ENCODE measurements at regions not wholly inside any gene's neighbourhood (a gene's known extent, or its start where the extent isn't known, plus 50 kb on each side); places are given as distances from the start of the nearest gene placed in this dataset.

DNA sequence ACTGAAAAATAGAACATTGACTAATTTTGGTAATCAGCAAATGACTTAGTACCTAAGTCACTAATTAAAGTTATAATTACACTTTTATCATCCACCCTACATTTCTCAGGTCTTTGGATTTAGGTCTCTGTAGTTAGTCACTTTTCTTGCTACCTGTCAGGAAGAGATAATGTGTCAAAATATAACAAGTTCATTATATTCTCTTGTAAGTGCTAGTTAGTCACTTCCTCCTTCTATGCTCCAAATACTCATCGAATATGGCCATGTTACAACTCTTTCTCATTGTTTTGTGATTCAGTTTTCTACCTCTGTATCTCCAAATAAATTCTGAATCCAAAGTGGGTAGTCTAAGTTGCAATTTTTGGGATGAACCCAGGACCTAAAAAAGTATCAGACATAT lies 163.5 kb upstream of the KIF2B start:
- intact Hi-C loops (cut with micrococcal nuclease), result no loop called here

More for the DNA sequence above, 163.5 kb upstream of the KIF2B start:
- DNase-seq (no peak), ATAC-seq (ENCODE audit: low read depth) (no peak)
- no peak overlapping the region for H4K91ac ChIP-seq (ENCODE audit: insufficient read depth, low read depth, low read length)
- no peak overlapping the region for H2BK5ac ChIP-seq (ENCODE audit: low read depth, low read length, poor library complexity, severe bottlenecking)
- no peak overlapping the region for H3K14ac ChIP-seq (replicated peaks; ENCODE audit: low read depth, low read length)
- no peak overlapping the region for H2AK9ac ChIP-seq (replicated peaks; ENCODE audit: low read depth, low read length, poor library complexity)
- no peaks in the 10 kb centered on the region for H3K79me1 ChIP-seq (ENCODE audit: low read depth in 1 of 2, low read length in 2 of 2)
- H3K18ac ChIP-seq (ENCODE audit: low read depth, low read length), result no peak overlapping the region
- no peak for TF ChIP-seq NFE2L2 (IDR thresholded peaks at IDR 0.05; ENCODE audit: low read depth, low read length)
- no peak for TF ChIP-seq CHD1 (IDR thresholded peaks at IDR 0.05; ENCODE audit: low read depth, low read length)
- no peak for TF ChIP-seq CEBPB (IDR thresholded peaks at IDR 0.05; ENCODE audit: low read depth, low read length)
- TF ChIP-seq MXI1 (IDR thresholded peaks at IDR 0.05; ENCODE audit: borderline replicate concordance, low read depth, low read length), result no peak
- no peak for TF ChIP-seq POLR2A (IDR thresholded peaks at IDR 0.05; ENCODE audit: low read depth, low read length)
- TF ChIP-seq, protein P1, sequence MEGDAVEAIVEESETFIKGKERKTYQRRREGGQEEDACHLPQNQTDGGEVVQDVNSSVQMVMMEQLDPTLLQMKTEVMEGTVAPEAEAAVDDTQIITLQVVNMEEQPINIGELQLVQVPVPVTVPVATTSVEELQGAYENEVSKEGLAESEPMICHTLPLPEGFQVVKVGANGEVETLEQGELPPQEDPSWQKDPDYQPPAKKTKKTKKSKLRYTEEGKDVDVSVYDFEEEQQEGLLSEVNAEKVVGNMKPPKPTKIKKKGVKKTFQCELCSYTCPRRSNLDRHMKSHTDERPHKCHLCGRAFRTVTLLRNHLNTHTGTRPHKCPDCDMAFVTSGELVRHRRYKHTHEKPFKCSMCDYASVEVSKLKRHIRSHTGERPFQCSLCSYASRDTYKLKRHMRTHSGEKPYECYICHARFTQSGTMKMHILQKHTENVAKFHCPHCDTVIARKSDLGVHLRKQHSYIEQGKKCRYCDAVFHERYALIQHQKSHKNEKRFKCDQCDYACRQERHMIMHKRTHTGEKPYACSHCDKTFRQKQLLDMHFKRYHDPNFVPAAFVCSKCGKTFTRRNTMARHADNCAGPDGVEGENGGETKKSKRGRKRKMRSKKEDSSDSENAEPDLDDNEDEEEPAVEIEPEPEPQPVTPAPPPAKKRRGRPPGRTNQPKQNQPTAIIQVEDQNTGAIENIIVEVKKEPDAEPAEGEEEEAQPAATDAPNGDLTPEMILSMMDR (conservative IDR thresholded peaks at IDR 0.05; ENCODE audit: low read depth, low read length), result no peak
- no peak for TF ChIP-seq RFX5 (IDR thresholded peaks at IDR 0.05; ENCODE audit: low read depth, low read length)
- TF ChIP-seq BHLHE40 (IDR thresholded peaks at IDR 0.05; ENCODE audit: low read depth, low read length), result no peak
- TF ChIP-seq FOS (IDR thresholded peaks at IDR 0.05; ENCODE audit: low read depth, low read length), result no peak
- TF ChIP-seq, protein P2, sequence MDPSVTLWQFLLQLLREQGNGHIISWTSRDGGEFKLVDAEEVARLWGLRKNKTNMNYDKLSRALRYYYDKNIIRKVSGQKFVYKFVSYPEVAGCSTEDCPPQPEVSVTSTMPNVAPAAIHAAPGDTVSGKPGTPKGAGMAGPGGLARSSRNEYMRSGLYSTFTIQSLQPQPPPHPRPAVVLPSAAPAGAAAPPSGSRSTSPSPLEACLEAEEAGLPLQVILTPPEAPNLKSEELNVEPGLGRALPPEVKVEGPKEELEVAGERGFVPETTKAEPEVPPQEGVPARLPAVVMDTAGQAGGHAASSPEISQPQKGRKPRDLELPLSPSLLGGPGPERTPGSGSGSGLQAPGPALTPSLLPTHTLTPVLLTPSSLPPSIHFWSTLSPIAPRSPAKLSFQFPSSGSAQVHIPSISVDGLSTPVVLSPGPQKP (IDR thresholded peaks at IDR 0.05; ENCODE audit: borderline replicate concordance, low read depth, low read length), result no peak
- TF ChIP-seq RAD21 (IDR thresholded peaks at IDR 0.05; ENCODE audit: low read length), result no peak
- TF ChIP-seq, protein P3, sequence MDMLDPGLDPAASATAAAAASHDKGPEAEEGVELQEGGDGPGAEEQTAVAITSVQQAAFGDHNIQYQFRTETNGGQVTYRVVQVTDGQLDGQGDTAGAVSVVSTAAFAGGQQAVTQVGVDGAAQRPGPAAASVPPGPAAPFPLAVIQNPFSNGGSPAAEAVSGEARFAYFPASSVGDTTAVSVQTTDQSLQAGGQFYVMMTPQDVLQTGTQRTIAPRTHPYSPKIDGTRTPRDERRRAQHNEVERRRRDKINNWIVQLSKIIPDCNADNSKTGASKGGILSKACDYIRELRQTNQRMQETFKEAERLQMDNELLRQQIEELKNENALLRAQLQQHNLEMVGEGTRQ (IDR thresholded peaks at IDR 0.05; ENCODE audit: low read depth, low read length), result no peak
- TF ChIP-seq MAZ (IDR thresholded peaks at IDR 0.05; ENCODE audit: borderline replicate concordance, low read depth, low read length), result no peak
- TF ChIP-seq RCOR1 (IDR thresholded peaks at IDR 0.05; ENCODE audit: insufficient replicate concordance, low read length), result no peak
- TF ChIP-seq SMC3 (IDR thresholded peaks at IDR 0.05; ENCODE audit: low read depth, low read length), result no peak
- TF ChIP-seq MAFK (IDR thresholded peaks at IDR 0.05; ENCODE audit: low read depth, low read length), result no peak
- CTCF ChIA-PET, result no interaction called here
- no peaks in the 10 kb centered on the region for H3K4me1 ChIP-seq (ENCODE audit: control insufficient read depth, insufficient read depth, low read length)
- H2BK20ac ChIP-seq (ENCODE audit: low read depth, low read length), result no peak overlapping the region
- in situ Hi-C loops (cut with MboI; ENCODE audit: low sequenced_read_pairs), result no loop called here
- H2AK5ac ChIP-seq (ENCODE audit: low read depth, low read length), result no peak overlapping the region
- H3K9me3 ChIP-seq (ENCODE audit: control insufficient read depth, insufficient read depth, low read length), result no peaks in the 10 kb centered on the region
- H3K4me2 ChIP-seq (ENCODE audit: low read depth, low read length), result no peak overlapping the region
- dilution Hi-C loops (cut with HindIII; ENCODE audit: low sequenced_read_pairs, unreplicated experiment), result no loop called here
- BruUV-seq (replicated peaks), result no TSS peak
- H3K27ac ChIP-seq (ENCODE audit: insufficient read depth, low read length), result no peak overlapping the region
- H3K36me3 ChIP-seq (ENCODE audit: control insufficient read depth, insufficient read depth, low read length), result no peaks in the 10 kb centered on the region
- H2AFZ ChIP-seq (replicated peaks; ENCODE audit: low read length, poor library complexity), result no peak overlapping the region
- no peak overlapping the region for H4K5ac ChIP-seq (ENCODE audit: low read depth, low read length)
- POLR2A ChIA-PET (ENCODE audit: unreplicated experiment), result no interaction called here
- H3K56ac ChIP-seq (ENCODE audit: extremely low read depth, insufficient read depth, low read length), result no peak overlapping the region
- H3K4ac ChIP-seq (ENCODE audit: low read depth, low read length), result no peak overlapping the region
- no peak overlapping the region for H3K4me3 ChIP-seq (ENCODE audit: insufficient read depth, low read depth, low read length)
- no peak overlapping the region for H4K8ac ChIP-seq (ENCODE audit: low read depth in 2 of 2, low read length in 2 of 2)
- WGBS, 2 experiments (ENCODE audit: extremely low coverage in 2 of 2, insufficient read length in 1 of 2), result no CpG with 5 or more reads among the region's 1 CpG
- no peaks in the 10 kb centered on the region for H3K9me1 ChIP-seq (ENCODE audit: insufficient read depth, low read length)
- H3K27me3 ChIP-seq (ENCODE audit: control insufficient read depth, insufficient read depth, low read length), result no peaks in the 10 kb centered on the region
- no peaks in the 10 kb centered on the region for H4K20me1 ChIP-seq (ENCODE audit: insufficient read depth, low read length)
- no peak overlapping the region for H3K9ac ChIP-seq (ENCODE audit: low read depth, low read length)
- no peak overlapping the region for H2BK120ac ChIP-seq (ENCODE audit: low read depth, low read length)
- H3K23ac ChIP-seq (ENCODE audit: low read depth, low read length), result no peak overlapping the region
- H2BK15ac ChIP-seq (ENCODE audit: low read depth, low read length), result no peak overlapping the region

All from IMR-90 (cell line).